GM12878 (cell line): ENCODE measurements at regions not wholly inside any gene's neighbourhood (a gene's known extent, or its start where the extent isn't known, plus 50 kb on each side); places are given as distances from the start of the nearest gene placed in this dataset.

Experiments
- ATF7 ChIP-seq: fragments of 450-650 bp; IDR thresholded peaks from 2 replicates; pipeline ENCODE4 v1.6.1; 2016; ENCODE audit warnings: low read depth, mild to moderate bottlenecking
- BACH1 ChIP-seq: fragments of 450-650 bp; IDR thresholded peaks from 2 replicates; pipeline ENCODE4 v1.6.1; 2017; ENCODE audit warnings: mild to moderate bottlenecking, borderline replicate concordance
- BHLHE40 ChIP-seq, 2 experiments: fragments of 450-650 bp in 1 of 2; IDR thresholded peaks; 2 replicates each; pipeline ENCODE4 v1.6.1; 2011 to 2017; ENCODE audit warnings: low read depth in 2 of 2, borderline replicate concordance in 1 of 2, improper control_type of control experiment in 1 of 2, low read length in 1 of 2, mild to moderate bottlenecking in 1 of 2
- BMI1 ChIP-seq: fragments of 450-650 bp; IDR thresholded peaks from 2 replicates; pipeline ENCODE4 v1.6.1; 2016; ENCODE audit warnings: mild to moderate bottlenecking, moderate library complexity, borderline replicate concordance
- CBX5 ChIP-seq: sonication (generic); IDR thresholded peaks from 2 replicates; pipeline ENCODE4 v1.6.1; 2016; ENCODE audit warnings: low read depth, moderate library complexity, mild to moderate bottlenecking, inconsistent platforms
- DPF2 ChIP-seq: fragments of 450-650 bp; IDR thresholded peaks from 2 replicates; pipeline ENCODE4 v1.6.1; 2017; ENCODE audit warnings: mild to moderate bottlenecking
- IKZF1 ChIP-seq: fragments of 450-650 bp; conservative IDR thresholded peaks from 2 replicates; pipeline ENCODE4 v1.6.1; 2017; ENCODE audit warnings: antibody characterized with exemption, mild to moderate bottlenecking
- IKZF2 ChIP-seq, 2 experiments: fragments of 450-650 bp; IDR thresholded peaks; 2 replicates each; pipeline ENCODE4 v1.6.1; 2017; ENCODE audit warnings: mild to moderate bottlenecking in 2 of 2, moderate library complexity in 2 of 2
- NFYB ChIP-seq: IDR thresholded peaks from 2 replicates; pipeline ENCODE4 v1.6.1; 2011; ENCODE audit warnings: low read depth, mild to moderate bottlenecking, low read length, improper control_type of control experiment, moderate library complexity; ENCODE audit not compliant: insufficient read depth
- NR2F1 ChIP-seq: fragments of 450-650 bp; conservative IDR thresholded peaks from 2 replicates; pipeline ENCODE4 v1.6.1; 2017; ENCODE audit warnings: mild to moderate bottlenecking
- SPI1 ChIP-seq: IDR thresholded peaks from 2 replicates; pipeline ENCODE4 v1.6.1; 2011; ENCODE audit warnings: low read depth, mild to moderate bottlenecking, low read length, moderate library complexity, borderline replicate concordance; ENCODE audit not compliant: insufficient read depth
- TCF12 ChIP-seq: IDR thresholded peaks from 2 replicates; pipeline ENCODE4 v1.6.1; 2011; ENCODE audit warnings: low read depth, mild to moderate bottlenecking, low read length
- TCF3 ChIP-seq: IDR thresholded peaks from 2 replicates; pipeline ENCODE4 v1.6.1; 2012; ENCODE audit warnings: low read depth, mild to moderate bottlenecking, low read length, borderline replicate concordance; ENCODE audit not compliant: insufficient read depth
- ZNF217 ChIP-seq: fragments of 450-650 bp; IDR thresholded peaks from 2 replicates; pipeline ENCODE4 v1.6.1; 2017; ENCODE audit warnings: antibody characterized with exemption, mild to moderate bottlenecking
- ZNF24 ChIP-seq: fragments of 450-650 bp; IDR thresholded peaks from 2 replicates; pipeline ENCODE4 v1.6.1; 2017; ENCODE audit warnings: antibody characterized with exemption, mild to moderate bottlenecking
- TF ChIP-seq, protein P1 (sequence below): IDR thresholded peaks from 2 replicates; pipeline ENCODE4 v1.6.1; 2011; ENCODE audit warnings: low read depth, low read length, improper control_type of control experiment, borderline replicate concordance
- TF ChIP-seq, protein P2 (sequence below): fragments of 450-650 bp; IDR thresholded peaks from 2 replicates; pipeline ENCODE4 v1.6.1; 2016; ENCODE audit warnings: mild to moderate bottlenecking

DNA sequence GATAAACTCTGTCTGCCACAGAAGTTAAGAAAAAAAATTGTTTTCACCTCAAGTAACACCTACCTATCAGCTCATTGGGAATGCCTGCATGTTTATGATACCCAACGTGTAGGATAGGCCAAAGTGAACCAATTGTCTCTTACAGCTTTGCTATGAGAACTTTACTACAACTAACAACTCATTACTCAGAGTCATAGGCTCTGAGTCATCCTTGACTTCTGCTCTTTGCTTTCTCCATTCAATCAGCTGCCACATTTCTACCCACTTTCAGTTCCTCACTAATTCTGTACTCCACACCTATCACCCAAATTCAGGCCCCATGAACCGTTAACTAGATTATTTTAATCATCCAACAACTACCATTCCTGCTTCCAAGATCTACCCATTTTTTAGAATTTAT lies 843.9 kb downstream of the TUSC7 start (continued):
- TF ChIP-seq BHLHE40 (IDR thresholded peaks at IDR 0.05; ENCODE audit: borderline replicate concordance in 1 of 2, low read depth in 2 of 2, low read length in 1 of 2), result peak in 1 of 2 experiments; percentile 26; a peak in 1 of 4 replicates
- TF ChIP-seq BACH1, result peak; percentile 70; the same call in 1 of the 2 replicates
- no peak for TF ChIP-seq CBX5
- peak; percentile 76 for TF ChIP-seq ZNF24
- TF ChIP-seq ZNF217, result peak; percentile 42; the same call in 1 of the 2 replicates
- peak; percentile 62; the same call in 1 of the 2 replicates for TF ChIP-seq BMI1
- peak; percentile 78 for TF ChIP-seq ATF7
- TF ChIP-seq NR2F1, result 0 out of 2 replicates have a peak, but pooled peaks have one; percentile 54
- TF ChIP-seq IKZF2 (IDR thresholded peaks at IDR 0.05), result peak; percentile 62 to 79; a peak in 3 of 4 replicates
- TF ChIP-seq DPF2, result peak; percentile 87
- TF ChIP-seq IKZF1, result peak; percentile 40; the same call in 1 of the 2 replicates
- TF ChIP-seq, protein P1, sequence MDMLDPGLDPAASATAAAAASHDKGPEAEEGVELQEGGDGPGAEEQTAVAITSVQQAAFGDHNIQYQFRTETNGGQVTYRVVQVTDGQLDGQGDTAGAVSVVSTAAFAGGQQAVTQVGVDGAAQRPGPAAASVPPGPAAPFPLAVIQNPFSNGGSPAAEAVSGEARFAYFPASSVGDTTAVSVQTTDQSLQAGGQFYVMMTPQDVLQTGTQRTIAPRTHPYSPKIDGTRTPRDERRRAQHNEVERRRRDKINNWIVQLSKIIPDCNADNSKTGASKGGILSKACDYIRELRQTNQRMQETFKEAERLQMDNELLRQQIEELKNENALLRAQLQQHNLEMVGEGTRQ, result no peak
- peak; percentile 93 for TF ChIP-seq SPI1
- 0 out of 2 replicates have a peak, but pooled peaks have one; percentile 11 for TF ChIP-seq TCF12
- no peak for TF ChIP-seq TCF3
- peak; percentile 48; the same call in 1 of the 2 replicates for TF ChIP-seq NFYB
- TF ChIP-seq, protein P2, sequence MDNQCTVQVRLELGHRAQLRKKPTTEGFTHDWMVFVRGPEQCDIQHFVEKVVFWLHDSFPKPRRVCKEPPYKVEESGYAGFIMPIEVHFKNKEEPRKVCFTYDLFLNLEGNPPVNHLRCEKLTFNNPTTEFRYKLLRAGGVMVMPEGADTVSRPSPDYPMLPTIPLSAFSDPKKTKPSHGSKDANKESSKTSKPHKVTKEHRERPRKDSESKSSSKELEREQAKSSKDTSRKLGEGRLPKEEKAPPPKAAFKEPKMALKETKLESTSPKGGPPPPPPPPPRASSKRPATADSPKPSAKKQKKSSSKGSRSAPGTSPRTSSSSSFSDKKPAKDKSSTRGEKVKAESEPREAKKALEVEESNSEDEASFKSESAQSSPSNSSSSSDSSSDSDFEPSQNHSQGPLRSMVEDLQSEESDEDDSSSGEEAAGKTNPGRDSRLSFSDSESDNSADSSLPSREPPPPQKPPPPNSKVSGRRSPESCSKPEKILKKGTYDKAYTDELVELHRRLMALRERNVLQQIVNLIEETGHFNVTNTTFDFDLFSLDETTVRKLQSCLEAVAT, result 0 out of 2 replicates have a peak, but pooled peaks have one; percentile 27
